Esophagus muscularis mucosa (tissue), 4 donors: ENCODE measurements at regions not wholly inside any gene's neighbourhood (a gene's known extent, or its start where the extent isn't known, plus 50 kb on each side); places are given as distances from the start of the nearest gene placed in this dataset.

Source experiments
- DNase-seq: peaks from one replicate; pipeline ENCODE4 v3.0.0-alpha.2; 2017; ENCODE audit errors: extremely low spot score
- H3K27ac ChIP-seq, 4 donors: fragments of 200-600 bp; sonication (generic); replicated peaks in 1 of 4; 1 replicate in 3 of 4; 2 replicates in 1 of 4; pipeline ENCODE4 v1.5.1; 2016 to 2019; ENCODE audit warnings: mild to moderate bottlenecking in 1 of 4
- H3K27me3 ChIP-seq, 4 donors: fragments of 200-600 bp; sonication (generic); one replicate each; pipeline versions ENCODE4 v1.5.1 to v1.6.0; 2016 to 2019
- H3K36me3 ChIP-seq, 4 donors: fragments of 200-600 bp; sonication (generic); one replicate each; pipeline ENCODE4 v1.5.1; 2016 to 2019
- H3K4me1 ChIP-seq, 4 donors: fragments of 200-600 bp; sonication (generic); one replicate each; pipeline ENCODE4 v1.5.1; 2016 to 2019
- H3K4me3 ChIP-seq, 4 donors: fragments of 200-600 bp; sonication (generic); 1 replicate in 2 of 4; 2 replicates in 2 of 4; pipeline ENCODE4 v1.5.1; 2016 to 2019; ENCODE audit warnings: mild to moderate bottlenecking in 4 of 4, moderate library complexity in 1 of 4
- H3K9me3 ChIP-seq, 4 donors: fragments of 200-600 bp; sonication (generic); 1 replicate in 3 of 4; 2 replicates in 1 of 4; pipeline ENCODE4 v1.5.1; 2016 to 2019
- EP300 ChIP-seq: sonication (generic); formaldehyde crosslinking; IDR thresholded peaks from one replicate; pipeline ENCODE4 v1.6.1; 2017; ENCODE audit warnings: antibody characterized with exemption
- POLR2A ChIP-seq: fragments of 450-650 bp; IDR thresholded peaks from one replicate; pipeline ENCODE4 v1.6.1; 2017; ENCODE audit warnings: antibody characterized with exemption, moderate library complexity, mild to moderate bottlenecking, low read depth
- POLR2AphosphoS5 ChIP-seq, 2 donors: sonication (generic); formaldehyde crosslinking; IDR thresholded peaks; one replicate each; pipeline ENCODE4 v1.6.1; 2017; ENCODE audit warnings: antibody characterized with exemption in 2 of 2
- WGBS: methylation state at CpG from one replicate; pipeline ENCODE4 v1.1.5; 2018; 5-methylcytosine and 5-hydroxymethylcytosine counted together
- intact Hi-C: fragments of 100-400 bp; cut with DNase I; formaldehyde crosslinking; loops from one replicate; pipeline ENCODE4 v1.15.1; 2023
- TF ChIP-seq, protein P1 (sequence below), 3 experiments: fragments of 200-600 bp in 2 of 3; fragments of 450-650 bp in 1 of 3; sonication (generic) in 2 of 3; IDR thresholded peaks; one replicate each; pipeline ENCODE4 v1.5.1; 2017 to 2019; ENCODE audit warnings: antibody characterized with exemption in 3 of 3, mild to moderate bottlenecking in 2 of 3, moderate library complexity in 1 of 3

DNA sequence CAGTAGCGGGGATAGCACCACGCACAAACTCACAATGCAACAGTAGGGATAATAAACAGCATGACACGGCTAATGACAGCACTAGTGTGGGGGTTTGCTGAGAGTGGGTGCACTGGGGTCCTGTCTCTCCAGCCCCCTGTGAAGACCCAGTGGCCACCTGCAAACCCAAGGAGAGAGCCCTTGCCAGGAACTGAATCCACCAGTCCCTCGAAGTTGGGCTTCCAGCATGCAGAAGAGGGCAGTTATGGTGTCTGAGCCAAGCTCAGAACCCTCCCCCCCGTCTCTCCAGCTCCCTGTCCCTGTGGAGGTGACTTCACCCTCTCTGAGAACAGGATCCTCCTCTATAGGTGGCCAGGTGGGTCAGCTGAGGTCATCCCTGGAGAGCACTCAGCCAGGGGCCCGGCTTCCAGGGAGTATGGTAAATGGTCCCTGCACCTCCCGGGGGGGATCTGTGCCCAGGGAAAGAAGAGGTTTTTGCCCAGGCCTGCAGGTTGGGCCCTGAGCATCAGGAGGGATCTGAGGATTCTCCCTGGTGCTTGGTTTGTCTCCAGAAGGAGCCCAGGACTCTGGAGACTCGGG is 86.3 kb upstream of the PRR5 start:
- Histone ChIP-seq H3K9me3 (peaks cover 0 to 49% (median 43%) of the 10 kb centered on the region in 4 donors), H3K27ac (no peak overlapping the region)
- WGBS: 76% methylated on average over 7 of the region's 8 CpGs

DNA sequence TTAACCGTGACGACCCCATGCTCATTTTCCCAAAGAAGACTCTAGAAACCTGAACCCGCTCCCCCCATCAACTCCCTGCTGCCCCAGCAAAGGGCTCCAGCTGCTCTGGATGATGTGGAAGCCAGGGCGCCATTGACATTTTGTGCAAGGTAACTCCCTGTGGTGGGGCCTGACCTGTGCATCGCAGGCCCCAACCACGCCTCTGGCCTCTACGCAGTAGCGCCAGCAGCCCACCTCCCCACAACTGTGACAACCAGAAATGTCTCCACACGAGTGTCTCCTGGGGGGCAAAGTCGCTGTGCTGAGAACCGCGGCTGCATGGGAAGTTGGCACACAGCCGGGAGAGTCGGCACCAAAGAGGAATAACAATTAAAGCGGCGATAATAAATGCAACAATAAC is 86.9 kb upstream of the PRR5 start:
- DNase-seq: no peak
- 83% methylated on average over 10 of the region's 16 CpGs for WGBS
- intact Hi-C loops: no loop called here

More for the DNA sequence above, 86.3 kb upstream of the PRR5 start:
- no peak overlapping the region for H3K4me3 ChIP-seq
- H3K36me3 ChIP-seq: no peaks in the 10 kb centered on the region
- H3K27me3 ChIP-seq: peaks cover 0 to 34% (median 2%) of the 10 kb centered on the region in 4 donors
- peaks cover 0 to 16% (median 8%) of the 10 kb centered on the region in 4 donors for H3K4me1 ChIP-seq
- intact Hi-C loops: no loop called here
- DNase-seq: no peak
- no peak for TF ChIP-seq EP300
- TF ChIP-seq POLR2AphosphoS5 (IDR thresholded peaks at IDR 0.05): no peak
- TF ChIP-seq POLR2A: no peak

DNA sequence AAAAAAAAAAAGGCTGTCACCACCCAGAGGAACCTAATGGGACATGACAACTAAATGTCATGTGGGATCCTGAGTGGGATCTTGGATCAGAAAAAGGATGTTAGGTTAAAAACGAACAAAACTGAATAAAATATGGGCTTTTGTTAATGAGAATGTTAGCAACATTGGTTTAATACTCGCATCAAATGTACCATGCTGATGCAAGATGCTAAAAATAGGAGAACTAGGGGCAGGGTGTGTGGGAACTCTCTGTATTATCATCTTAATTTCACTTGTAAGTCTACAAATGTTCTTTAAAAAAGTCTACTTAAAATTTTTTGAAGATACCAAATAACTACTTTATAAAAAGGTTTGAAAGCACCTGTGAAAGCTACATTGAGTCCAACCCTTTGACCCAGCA is 88.8 kb upstream of the PRR5 start:
- Histone ChIP-seq H3K9me3 (peaks cover 0 to 54% (median 47%) of the 10 kb centered on the region in 4 donors), H3K27me3 (peaks cover 0 to 9% (median 0%) of the 10 kb centered on the region in 4 donors), H3K4me3 (no peak overlapping the region), H3K27ac (no peak overlapping the region), H3K4me1 (peaks cover 0 to 8% (median 3%) of the 10 kb centered on the region in 4 donors), H3K36me3 (no peaks in the 10 kb centered on the region)
- WGBS: 82% methylated on average over 2 of the region's 2 CpGs
- DNase-seq: no peak
- TF ChIP-seq POLR2AphosphoS5 (IDR thresholded peaks at IDR 0.05) (no peak), POLR2A (no peak), EP300 (no peak)
- TF ChIP-seq, protein P1, sequence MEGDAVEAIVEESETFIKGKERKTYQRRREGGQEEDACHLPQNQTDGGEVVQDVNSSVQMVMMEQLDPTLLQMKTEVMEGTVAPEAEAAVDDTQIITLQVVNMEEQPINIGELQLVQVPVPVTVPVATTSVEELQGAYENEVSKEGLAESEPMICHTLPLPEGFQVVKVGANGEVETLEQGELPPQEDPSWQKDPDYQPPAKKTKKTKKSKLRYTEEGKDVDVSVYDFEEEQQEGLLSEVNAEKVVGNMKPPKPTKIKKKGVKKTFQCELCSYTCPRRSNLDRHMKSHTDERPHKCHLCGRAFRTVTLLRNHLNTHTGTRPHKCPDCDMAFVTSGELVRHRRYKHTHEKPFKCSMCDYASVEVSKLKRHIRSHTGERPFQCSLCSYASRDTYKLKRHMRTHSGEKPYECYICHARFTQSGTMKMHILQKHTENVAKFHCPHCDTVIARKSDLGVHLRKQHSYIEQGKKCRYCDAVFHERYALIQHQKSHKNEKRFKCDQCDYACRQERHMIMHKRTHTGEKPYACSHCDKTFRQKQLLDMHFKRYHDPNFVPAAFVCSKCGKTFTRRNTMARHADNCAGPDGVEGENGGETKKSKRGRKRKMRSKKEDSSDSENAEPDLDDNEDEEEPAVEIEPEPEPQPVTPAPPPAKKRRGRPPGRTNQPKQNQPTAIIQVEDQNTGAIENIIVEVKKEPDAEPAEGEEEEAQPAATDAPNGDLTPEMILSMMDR (IDR thresholded peaks at IDR 0.05): no peak
- intact Hi-C loops: no loop called here

More for the DNA sequence above, 86.9 kb upstream of the PRR5 start:
- Histone ChIP-seq H3K9me3 (peaks cover 0 to 52% (median 47%) of the 10 kb centered on the region in 4 donors), H3K4me1 (peaks cover 0 to 10% (median 5%) of the 10 kb centered on the region in 4 donors), H3K27me3 (peaks cover 0 to 29% (median 2%) of the 10 kb centered on the region in 4 donors), H3K36me3 (no peaks in the 10 kb centered on the region), H3K4me3 (no peak overlapping the region), H3K27ac (no peak overlapping the region)
- TF ChIP-seq POLR2A: no peak
- TF ChIP-seq POLR2AphosphoS5 (IDR thresholded peaks at IDR 0.05): no peak
- TF ChIP-seq, protein P1 (IDR thresholded peaks at IDR 0.05): no peak
- TF ChIP-seq EP300: no peak

DNA sequence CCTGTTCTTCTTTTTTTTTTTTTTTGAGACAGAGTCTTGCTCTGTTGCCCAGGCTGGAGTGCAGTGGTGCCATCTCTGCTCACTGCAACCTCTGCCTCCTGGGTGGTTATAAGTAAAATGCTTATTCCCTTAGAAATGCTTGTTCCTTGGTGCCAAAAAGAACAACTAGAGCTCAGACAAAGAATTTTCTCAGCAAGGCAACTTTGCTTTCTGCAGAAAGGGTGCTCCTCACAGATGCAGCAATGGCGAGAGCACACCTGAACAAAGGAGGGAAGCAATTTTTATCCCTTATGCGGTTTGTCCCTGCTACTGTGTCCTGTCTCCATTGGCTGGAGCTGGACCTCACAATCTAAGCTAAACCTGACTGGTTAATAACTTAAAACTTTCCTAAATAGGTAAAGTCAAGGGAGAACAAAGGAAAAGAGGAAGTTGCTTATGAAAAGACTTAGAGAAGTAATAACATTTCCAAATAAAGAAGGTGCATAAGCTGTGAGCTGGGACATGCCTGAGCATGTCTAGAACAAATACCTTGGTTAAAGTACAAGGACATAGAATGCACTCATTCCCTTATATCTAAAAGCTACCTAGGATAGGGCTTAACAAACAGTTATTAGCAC is 90.0 kb upstream of the PRR5 start:
- Histone ChIP-seq H3K36me3 (no peaks in the 10 kb centered on the region), H3K9me3 (peaks cover 0 to 54% (median 47%) of the 10 kb centered on the region in 4 donors), H3K27me3 (peaks cover 0 to 3% (median 0%) of the 10 kb centered on the region in 4 donors), H3K27ac (no peak overlapping the region), H3K4me1 (peaks cover 0 to 8% (median 2%) of the 10 kb centered on the region in 4 donors), H3K4me3 (no peak overlapping the region)
- WGBS: 87% methylated on average over 2 of the region's 2 CpGs
- no peak for DNase-seq
- no peak for TF ChIP-seq POLR2AphosphoS5 (IDR thresholded peaks at IDR 0.05)
- no peak for TF ChIP-seq EP300
- no peak for TF ChIP-seq POLR2A
- TF ChIP-seq, protein P1 (IDR thresholded peaks at IDR 0.05): no peak
- intact Hi-C loops: no loop called here

DNA sequence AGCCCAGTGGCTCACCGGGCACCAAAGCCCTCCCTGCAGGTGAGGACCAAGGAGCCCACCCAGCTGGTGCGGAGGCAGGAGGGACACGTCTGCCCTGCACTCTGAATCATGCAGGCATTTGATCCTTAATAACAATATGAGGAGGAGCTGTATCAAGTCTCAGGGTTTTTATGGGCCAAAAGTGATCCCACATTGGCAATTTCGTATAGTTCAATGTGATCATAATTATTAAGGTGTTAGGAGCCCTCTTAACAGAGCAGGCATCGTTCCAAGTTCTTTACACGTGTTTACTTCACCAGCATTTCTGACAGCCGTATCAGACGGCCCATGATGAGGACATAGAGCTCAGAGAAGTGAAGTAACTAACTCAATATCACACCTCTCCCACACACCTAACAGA is 91.9 kb upstream of the PRR5 start:
- H3K27me3 ChIP-seq: peaks cover 0 to 21% (median 0%) of the 10 kb centered on the region in 4 donors
- no peak for DNase-seq
- no peak overlapping the region for H3K27ac ChIP-seq
- no peak overlapping the region for H3K4me3 ChIP-seq
- WGBS: 90% methylated on average over 8 of the region's 8 CpGs
- no peaks in the 10 kb centered on the region for H3K36me3 ChIP-seq
- intact Hi-C loops: no loop called here
- H3K9me3 ChIP-seq: peaks cover 0 to 49% (median 45%) of the 10 kb centered on the region in 4 donors
- no peak for TF ChIP-seq POLR2AphosphoS5 (IDR thresholded peaks at IDR 0.05)
- no peak for TF ChIP-seq POLR2A
- no peak for TF ChIP-seq EP300
- TF ChIP-seq, protein P1 (IDR thresholded peaks at IDR 0.05): no peak
- peaks cover 0 to 3% (median 0%) of the 10 kb centered on the region in 4 donors for H3K4me1 ChIP-seq
